Hepatocyte (in vitro differentiated cells): ENCODE measurements at regions not wholly inside any gene's neighbourhood (a gene's known extent, or its start where the extent isn't known, plus 50 kb on each side); places are given as distances from the start of the nearest gene placed in this dataset.

Source experiments
- EZH2 ChIP-seq: fragments of 200-600 bp; sonication (generic); IDR thresholded peaks from 2 replicates; pipeline ENCODE4 v1.6.1; 2016; ENCODE audit warnings: antibody characterized with exemption, mild to moderate bottlenecking, borderline replicate concordance
- TF ChIP-seq, protein P1 (sequence below): fragments of 200-600 bp; sonication (generic); IDR thresholded peaks from 2 replicates; pipeline ENCODE4 v1.5.1; 2016; ENCODE audit warnings: antibody characterized with exemption, mild to moderate bottlenecking; ENCODE audit not compliant: poor library complexity

DNA sequence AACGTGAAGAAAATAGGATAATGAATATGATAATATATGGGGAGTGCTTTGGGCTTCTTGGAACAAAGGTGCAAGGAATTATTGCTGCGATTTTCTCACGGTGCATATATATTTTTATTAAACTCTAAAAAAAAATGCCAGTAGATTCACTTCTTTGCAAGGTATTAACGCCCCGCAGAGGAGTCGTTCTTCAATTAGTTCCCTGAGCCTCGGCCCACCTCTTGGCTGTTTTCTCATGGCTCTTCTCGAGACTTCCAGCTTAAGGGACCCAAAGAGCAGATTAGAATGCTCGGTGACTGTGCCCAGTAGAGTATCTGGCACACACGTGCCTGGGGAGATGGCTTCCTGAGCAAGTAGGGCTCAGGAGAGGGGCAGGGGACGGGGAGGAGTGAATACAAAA, 367.4 kb downstream of the MID1IP1 start:
- TF ChIP-seq, protein P1, sequence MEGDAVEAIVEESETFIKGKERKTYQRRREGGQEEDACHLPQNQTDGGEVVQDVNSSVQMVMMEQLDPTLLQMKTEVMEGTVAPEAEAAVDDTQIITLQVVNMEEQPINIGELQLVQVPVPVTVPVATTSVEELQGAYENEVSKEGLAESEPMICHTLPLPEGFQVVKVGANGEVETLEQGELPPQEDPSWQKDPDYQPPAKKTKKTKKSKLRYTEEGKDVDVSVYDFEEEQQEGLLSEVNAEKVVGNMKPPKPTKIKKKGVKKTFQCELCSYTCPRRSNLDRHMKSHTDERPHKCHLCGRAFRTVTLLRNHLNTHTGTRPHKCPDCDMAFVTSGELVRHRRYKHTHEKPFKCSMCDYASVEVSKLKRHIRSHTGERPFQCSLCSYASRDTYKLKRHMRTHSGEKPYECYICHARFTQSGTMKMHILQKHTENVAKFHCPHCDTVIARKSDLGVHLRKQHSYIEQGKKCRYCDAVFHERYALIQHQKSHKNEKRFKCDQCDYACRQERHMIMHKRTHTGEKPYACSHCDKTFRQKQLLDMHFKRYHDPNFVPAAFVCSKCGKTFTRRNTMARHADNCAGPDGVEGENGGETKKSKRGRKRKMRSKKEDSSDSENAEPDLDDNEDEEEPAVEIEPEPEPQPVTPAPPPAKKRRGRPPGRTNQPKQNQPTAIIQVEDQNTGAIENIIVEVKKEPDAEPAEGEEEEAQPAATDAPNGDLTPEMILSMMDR: no peak
- TF ChIP-seq EZH2: no peak
